Thymus (tissue), 11 donors: ENCODE measurements at regions not wholly inside any gene's neighbourhood (a gene's known extent, or its start where the extent isn't known, plus 50 kb on each side); places are given as distances from the start of the nearest gene placed in this dataset.

Experiments used
- DNase-seq, 9 donors: peaks; one replicate each; pipeline ENCODE4 v3.0.0-alpha.2; 2013; ENCODE audit warnings: low spot score in 9 of 9, low read depth in 6 of 9, missing footprints in 1 of 9
- H3K27ac ChIP-seq, 2 donors: one replicate each; pipeline ENCODE4 v1.5.1; 2013; ENCODE audit warnings: control low read depth in 1 of 2, low read depth in 1 of 2, low read length in 1 of 2, mild to moderate bottlenecking in 1 of 2, moderate library complexity in 1 of 2
- H3K27me3 ChIP-seq, 2 donors: one replicate each; pipeline ENCODE4 v1.5.1; 2013; ENCODE audit warnings: low read length in 1 of 2; ENCODE audit not compliant: control insufficient read depth in 2 of 2, insufficient read depth in 1 of 2
- H3K36me3 ChIP-seq, 2 donors: one replicate each; pipeline ENCODE4 v1.5.1; 2013; ENCODE audit warnings: low read length in 1 of 2, mild to moderate bottlenecking in 1 of 2, moderate library complexity in 1 of 2; ENCODE audit not compliant: control insufficient read depth in 2 of 2, insufficient read depth in 2 of 2
- H3K4me1 ChIP-seq, 2 donors: one replicate each; pipeline ENCODE4 v1.5.1; 2013; ENCODE audit warnings: low read length in 2 of 2; ENCODE audit not compliant: control insufficient read depth in 2 of 2, insufficient read depth in 2 of 2
- H3K4me3 ChIP-seq, 2 donors: one replicate each; pipeline ENCODE4 v1.5.1; 2013; ENCODE audit warnings: low read length in 2 of 2, control low read depth in 1 of 2, mild to moderate bottlenecking in 1 of 2
- H3K9me3 ChIP-seq, 2 donors: one replicate each; pipeline ENCODE4 v1.5.1; 2013; ENCODE audit warnings: low read length in 1 of 2, mild to moderate bottlenecking in 1 of 2; ENCODE audit not compliant: control insufficient read depth in 2 of 2, insufficient read depth in 1 of 2
- WGBS: extraction: QIAGEN DNeasy Blood & Tissue Kit; methylation state at CpG from one replicate; pipeline ENCODE4 v1.1.7; 2013; 5-methylcytosine and 5-hydroxymethylcytosine counted together
- donor health status: healthy.

- no peak overlapping the region for H3K4me3 ChIP-seq
- no peaks in the 10 kb centered on the region for H3K27me3 ChIP-seq
- H3K9me3 ChIP-seq, result no peaks in the 10 kb centered on the region
These were observed 86.3 kb upstream of the NRXN3 start for GRCh38 chr14:78083837-78084236.

GRCh38 chr14:78086342-78086741 is 83.8 kb upstream of the NRXN3 start:
- no peaks in the 10 kb centered on the region for H3K27me3 ChIP-seq
- 67% methylated on average over 4 of the region's 4 CpGs for WGBS
- no peaks in the 10 kb centered on the region for H3K9me3 ChIP-seq
- H3K4me1 ChIP-seq, result no peaks in the 10 kb centered on the region
- no peak for DNase-seq
- H3K36me3 ChIP-seq, result no peaks in the 10 kb centered on the region
- no peak overlapping the region for H3K27ac ChIP-seq
- H3K4me3 ChIP-seq, result no peak overlapping the region

More at GRCh38 chr14:78083837-78084236, 86.3 kb upstream of the NRXN3 start:
- Histone ChIP-seq H3K36me3 (no peaks in the 10 kb centered on the region), H3K27ac (no peak overlapping the region), H3K4me1 (no peaks in the 10 kb centered on the region)
- DNase-seq, result no peak

DNA sequence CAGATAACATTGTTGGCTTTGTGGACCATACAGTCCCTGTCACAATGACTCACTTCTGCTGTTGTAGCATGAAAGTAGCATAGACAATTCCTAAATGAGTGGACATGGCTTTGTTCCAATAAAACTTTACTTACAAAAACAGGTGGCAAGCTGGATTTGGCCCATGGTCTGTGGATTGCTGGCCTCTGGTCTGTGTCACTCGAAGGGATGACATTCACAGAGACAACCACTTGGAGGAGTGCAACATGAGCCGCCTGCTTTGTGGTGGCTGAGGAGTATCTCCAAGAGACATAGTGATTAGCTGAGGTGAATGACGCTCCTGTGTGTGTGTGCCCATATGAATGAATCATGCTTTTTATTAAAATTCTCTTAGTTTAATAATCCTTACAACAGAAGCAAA is 81.3 kb upstream of the NRXN3 start:
- no peak overlapping the region for H3K27ac ChIP-seq
- no peaks in the 10 kb centered on the region for H3K36me3 ChIP-seq
- no peaks in the 10 kb centered on the region for H3K4me1 ChIP-seq
- no peaks in the 10 kb centered on the region for H3K27me3 ChIP-seq
- H3K9me3 ChIP-seq, result no peaks in the 10 kb centered on the region
- no peak overlapping the region for H3K4me3 ChIP-seq
- DNase-seq, result no peak
- WGBS, result 82% methylated on average over 3 of the region's 3 CpGs

DNA sequence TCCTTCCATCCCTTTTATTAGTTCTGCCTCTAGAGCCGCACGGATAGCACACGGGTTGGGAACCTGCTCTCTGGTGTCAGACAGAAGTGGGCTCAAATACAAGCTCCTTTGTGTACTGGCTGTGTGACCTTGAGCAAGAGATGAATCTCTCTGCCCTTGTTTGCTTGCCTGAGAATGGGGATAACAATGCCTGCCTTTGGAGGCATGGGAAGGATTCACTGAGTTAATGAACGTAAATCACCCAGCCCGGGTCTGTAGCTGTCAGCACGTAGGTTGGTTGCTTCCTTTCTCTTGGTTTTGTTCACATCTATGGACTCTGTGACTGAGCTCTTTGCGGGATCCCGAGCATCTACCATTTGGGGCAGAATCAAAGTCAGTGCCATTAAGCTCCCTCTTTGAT is 79.3 kb upstream of the NRXN3 start:
- Histone ChIP-seq H3K4me3 (no peak overlapping the region), H3K4me1 (no peaks in the 10 kb centered on the region), H3K36me3 (no peaks in the 10 kb centered on the region), H3K9me3 (no peaks in the 10 kb centered on the region), H3K27ac (no peak overlapping the region), H3K27me3 (no peaks in the 10 kb centered on the region)
- WGBS, result 78% methylated on average over 8 of the region's 8 CpGs
- no peak for DNase-seq

- DNase-seq, result no peak
- Histone ChIP-seq H3K4me3 (no peak overlapping the region), H3K9me3 (no peaks in the 10 kb centered on the region), H3K36me3 (no peaks in the 10 kb centered on the region), H3K4me1 (no peaks in the 10 kb centered on the region), H3K27me3 (no peaks in the 10 kb centered on the region), H3K27ac (no peak overlapping the region)
- WGBS, result 87% methylated on average over 5 of the region's 5 CpGs
These were observed 78.8 kb upstream of the NRXN3 start for GRCh38 chr14:78091361-78091760.

DNA sequence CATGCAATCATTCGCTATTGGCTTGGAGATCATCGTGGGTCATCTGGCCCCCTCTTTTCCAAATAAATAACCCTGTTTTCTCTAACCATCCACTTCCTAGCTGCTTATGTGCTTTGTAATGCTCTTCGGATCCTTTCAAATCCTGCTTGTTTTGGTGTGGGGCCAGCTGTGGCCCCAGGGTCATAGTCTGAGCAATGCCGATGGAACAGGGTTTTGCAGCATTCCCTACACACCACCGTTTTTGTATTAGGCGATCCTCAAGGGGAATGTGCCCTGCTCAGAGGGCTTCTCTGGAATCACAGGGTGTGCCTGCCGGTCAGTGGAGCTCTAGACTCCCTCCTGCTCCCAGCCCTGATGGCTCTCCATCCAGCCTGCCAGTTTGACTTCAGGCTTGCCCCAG is 78.1 kb upstream of the NRXN3 start:
- Histone ChIP-seq H3K9me3 (no peaks in the 10 kb centered on the region), H3K27me3 (no peaks in the 10 kb centered on the region), H3K36me3 (no peaks in the 10 kb centered on the region), H3K4me3 (no peak overlapping the region), H3K27ac (no peak overlapping the region), H3K4me1 (no peaks in the 10 kb centered on the region)
- no peak for DNase-seq
- 78% methylated on average over 7 of the region's 7 CpGs for WGBS

- no peaks in the 10 kb centered on the region for H3K4me1 ChIP-seq
- no peaks in the 10 kb centered on the region for H3K36me3 ChIP-seq
- no peaks in the 10 kb centered on the region for H3K9me3 ChIP-seq
- WGBS, result 49% methylated on average over 3 of the region's 3 CpGs
- H3K27ac ChIP-seq, result no peak overlapping the region
- H3K4me3 ChIP-seq, result no peak overlapping the region
- DNase-seq, result no peak
- H3K27me3 ChIP-seq, result no peaks in the 10 kb centered on the region
These were observed 66.9 kb upstream of the NRXN3 start for GRCh38 chr14:78103271-78103670.

- 84% methylated on average over 7 of the region's 7 CpGs for WGBS
- Histone ChIP-seq H3K9me3 (no peaks in the 10 kb centered on the region), H3K27me3 (no peaks in the 10 kb centered on the region), H3K4me3 (no peak overlapping the region), H3K36me3 (no peaks in the 10 kb centered on the region), H3K4me1 (no peaks in the 10 kb centered on the region), H3K27ac (no peak overlapping the region)
- DNase-seq, result no peak
These were observed 66.0 kb upstream of the NRXN3 start for GRCh38 chr14:78104160-78104559.

DNA sequence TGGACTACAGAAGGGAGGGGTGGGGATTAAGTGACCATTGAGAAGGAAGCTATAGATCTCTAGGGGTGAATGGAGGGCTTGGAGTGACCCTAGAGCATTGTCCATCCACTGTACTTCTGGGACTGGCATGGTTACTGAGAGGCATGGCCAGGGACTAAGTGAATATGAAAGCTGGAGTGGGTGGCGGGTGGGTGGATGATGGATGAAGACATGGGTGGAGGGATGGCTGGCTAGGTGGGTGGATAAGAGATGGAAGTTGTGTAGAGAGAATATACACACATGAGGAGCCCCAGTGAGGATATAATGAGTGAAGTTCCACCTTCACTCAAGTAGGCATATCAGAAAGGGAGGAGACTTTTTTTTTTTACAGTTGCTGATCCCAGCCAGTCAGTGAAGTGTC is 65.5 kb upstream of the NRXN3 start:
- H3K9me3 ChIP-seq, result no peaks in the 10 kb centered on the region
- no peaks in the 10 kb centered on the region for H3K4me1 ChIP-seq
- no peaks in the 10 kb centered on the region for H3K36me3 ChIP-seq
- H3K4me3 ChIP-seq, result no peak overlapping the region
- H3K27me3 ChIP-seq, result no peaks in the 10 kb centered on the region
- no peak overlapping the region for H3K27ac ChIP-seq
- DNase-seq, result no peak
- WGBS, result 96% methylated on average over 1 of the region's 1 CpG

- Histone ChIP-seq H3K4me1 (no peaks in the 10 kb centered on the region), H3K27ac (no peak overlapping the region), H3K4me3 (no peak overlapping the region), H3K36me3 (no peaks in the 10 kb centered on the region), H3K27me3 (no peaks in the 10 kb centered on the region), H3K9me3 (no peaks in the 10 kb centered on the region)
- no peak for DNase-seq
- 90% methylated on average over 2 of the region's 2 CpGs for WGBS
These were observed 63.8 kb upstream of the NRXN3 start for GRCh38 chr14:78106381-78106780.
